ENCODE measurements at regions not wholly inside any gene's neighbourhood (a gene's known extent, or its start where the extent isn't known, plus 50 kb on each side); places are given as distances from the start of the nearest gene placed in this dataset.

DNA sequence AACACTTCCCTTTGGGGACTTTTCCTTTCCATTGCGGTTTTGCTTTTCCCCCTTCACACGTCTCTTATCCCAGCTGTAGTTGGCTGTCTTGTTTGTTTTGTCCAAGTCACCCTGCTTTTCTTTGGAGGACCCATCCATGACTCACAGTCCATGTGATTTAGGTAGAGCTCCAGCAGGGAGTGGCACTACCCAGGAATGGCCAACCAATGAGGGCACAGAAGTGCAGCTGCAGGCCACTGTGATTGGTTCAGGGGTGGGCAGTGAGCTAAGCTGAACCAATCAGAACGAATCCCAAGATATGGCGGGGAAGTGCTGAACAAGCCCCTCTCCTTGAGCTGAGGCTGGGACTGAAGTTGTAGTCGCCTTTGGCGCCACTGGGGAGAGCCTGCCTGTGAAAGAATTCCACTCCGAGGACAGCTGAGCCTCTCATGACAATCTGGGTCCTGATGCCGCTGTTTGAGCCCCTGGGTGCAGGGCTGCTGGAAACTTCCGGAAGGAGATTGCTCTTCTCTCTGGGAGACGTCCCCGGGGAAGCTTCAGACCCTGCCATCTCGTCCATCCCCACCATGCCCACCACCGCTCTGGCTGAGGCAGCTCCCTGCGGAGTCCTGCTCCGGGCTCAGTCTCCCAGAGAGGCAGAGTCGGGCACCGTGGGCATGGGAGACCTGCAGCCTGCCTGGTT, 62.9 kb upstream of the URI1 start:
- Mint-ChIP-seq H3K36me3 (no peaks in the 10 kb centered on the region), H3K4me1 (no peaks in the 10 kb centered on the region), H3K4me3 (no peak overlapping the region), H3K27me3 (ENCODE audit: low read depth in 2 of 2) (peaks cover 13 to 36% of the 10 kb centered on the region in 2 donors), H3K27ac (no peak overlapping the region), H3K9me3 (no peaks in the 10 kb centered on the region)
- Histone ChIP-seq H3K4me1 (ENCODE audit: control insufficient read depth, insufficient read depth, low read length) (peaks cover 4% of the 10 kb centered on the region), H3K27ac (ENCODE audit: low read length) (no peak overlapping the region), H3K36me3 (ENCODE audit: control insufficient read depth, insufficient read depth, low read length) (no peaks in the 10 kb centered on the region), H3K4me3 (ENCODE audit: low read length) (no peak overlapping the region), H3K27me3 (ENCODE audit: control insufficient read depth, insufficient read depth, low read length) (no peaks in the 10 kb centered on the region), H3K9me3 (ENCODE audit: control insufficient read depth, insufficient read depth, low read length) (no peaks in the 10 kb centered on the region)
- WGBS (ENCODE audit: insufficient coverage) = 81% methylated on average over 17 of the region's 17 CpGs
- intact Hi-C loops (cut with micrococcal nuclease) = loop anchor here (10.0 kb wide), 1 partner anchor 264 kb away; no protein-coding TSS in a partner anchor
- TF ChIP-seq, protein P1, sequence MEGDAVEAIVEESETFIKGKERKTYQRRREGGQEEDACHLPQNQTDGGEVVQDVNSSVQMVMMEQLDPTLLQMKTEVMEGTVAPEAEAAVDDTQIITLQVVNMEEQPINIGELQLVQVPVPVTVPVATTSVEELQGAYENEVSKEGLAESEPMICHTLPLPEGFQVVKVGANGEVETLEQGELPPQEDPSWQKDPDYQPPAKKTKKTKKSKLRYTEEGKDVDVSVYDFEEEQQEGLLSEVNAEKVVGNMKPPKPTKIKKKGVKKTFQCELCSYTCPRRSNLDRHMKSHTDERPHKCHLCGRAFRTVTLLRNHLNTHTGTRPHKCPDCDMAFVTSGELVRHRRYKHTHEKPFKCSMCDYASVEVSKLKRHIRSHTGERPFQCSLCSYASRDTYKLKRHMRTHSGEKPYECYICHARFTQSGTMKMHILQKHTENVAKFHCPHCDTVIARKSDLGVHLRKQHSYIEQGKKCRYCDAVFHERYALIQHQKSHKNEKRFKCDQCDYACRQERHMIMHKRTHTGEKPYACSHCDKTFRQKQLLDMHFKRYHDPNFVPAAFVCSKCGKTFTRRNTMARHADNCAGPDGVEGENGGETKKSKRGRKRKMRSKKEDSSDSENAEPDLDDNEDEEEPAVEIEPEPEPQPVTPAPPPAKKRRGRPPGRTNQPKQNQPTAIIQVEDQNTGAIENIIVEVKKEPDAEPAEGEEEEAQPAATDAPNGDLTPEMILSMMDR (IDR thresholded peaks at IDR 0.05) = no peak
- DNase-seq (no peak), ATAC-seq (no peak)

DNA sequence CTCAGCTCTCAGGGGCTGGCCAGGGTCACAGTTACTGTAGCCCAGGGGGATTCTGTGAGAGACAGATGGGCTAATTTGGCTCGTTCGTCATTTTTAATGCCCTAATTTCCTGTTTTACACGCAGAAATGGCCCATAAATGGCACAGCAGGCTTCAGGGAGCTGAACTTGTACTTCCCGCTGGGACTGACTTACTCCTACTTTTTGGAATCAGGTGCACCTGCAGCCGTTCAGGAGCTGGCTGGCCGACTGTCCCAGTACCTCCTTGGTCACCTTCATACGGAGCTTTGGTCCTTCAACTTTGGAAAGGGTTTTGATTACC, 62.4 kb upstream of the URI1 start:
- Histone ChIP-seq H3K4me3 (ENCODE audit: low read length) (no peak overlapping the region), H3K36me3 (ENCODE audit: control insufficient read depth, insufficient read depth, low read length) (no peaks in the 10 kb centered on the region), H3K27ac (ENCODE audit: low read length) (no peak overlapping the region), H3K27me3 (ENCODE audit: control insufficient read depth, insufficient read depth, low read length) (no peaks in the 10 kb centered on the region), H3K9me3 (ENCODE audit: control insufficient read depth, insufficient read depth, low read length) (no peaks in the 10 kb centered on the region), H3K4me1 (ENCODE audit: control insufficient read depth, insufficient read depth, low read length) (peaks cover 4% of the 10 kb centered on the region)
- DNase-seq = no peak
- no peak overlapping the region for H3K4me3 Mint-ChIP-seq
- intact Hi-C loops (cut with micrococcal nuclease) = loop anchor here (10.0 kb wide), 1 partner anchor 265 kb away; no protein-coding TSS in a partner anchor
- no peaks in the 10 kb centered on the region for H3K36me3 Mint-ChIP-seq
- H3K9me3 Mint-ChIP-seq = no peaks in the 10 kb centered on the region
- ATAC-seq = no peak
- no peak overlapping the region for H3K27ac Mint-ChIP-seq
- no peaks in the 10 kb centered on the region for H3K4me1 Mint-ChIP-seq
- peaks cover 9 to 35% of the 10 kb centered on the region in 2 donors for H3K27me3 Mint-ChIP-seq (ENCODE audit: low read depth in 2 of 2)
- TF ChIP-seq, protein P1 (IDR thresholded peaks at IDR 0.05) = no peak
- 81% methylated on average over 7 of the region's 7 CpGs for WGBS (ENCODE audit: insufficient coverage)

DNA sequence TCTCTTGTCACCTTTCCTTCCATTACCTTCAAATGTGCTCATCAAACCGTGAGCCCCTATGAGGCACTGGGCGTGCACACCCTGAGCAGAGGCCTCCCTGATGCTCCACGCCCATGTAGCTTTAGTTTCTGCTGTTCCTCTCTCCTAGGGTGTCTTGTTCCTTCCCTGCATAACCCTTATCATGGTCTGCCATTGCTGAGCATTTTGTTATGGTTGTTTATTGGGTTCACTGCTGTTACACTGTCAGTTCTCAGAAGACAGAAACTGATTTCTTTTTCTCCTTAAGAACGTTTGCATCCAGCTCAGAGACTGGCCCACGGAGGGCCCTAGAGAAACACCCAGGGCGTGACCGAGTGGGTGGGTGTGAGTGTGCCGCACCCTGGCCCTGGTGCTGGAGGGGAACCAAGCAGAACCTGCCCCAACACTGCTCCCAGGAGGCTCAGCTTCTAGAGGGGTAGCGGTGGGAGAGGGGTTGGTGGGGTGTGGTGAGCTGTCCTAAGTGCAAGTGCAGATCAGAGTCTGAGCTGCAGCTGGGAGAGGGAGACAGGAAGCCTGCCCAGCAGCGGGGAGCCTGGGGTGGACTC, 61.4 kb upstream of the URI1 start:
- no peak overlapping the region for H3K27ac ChIP-seq (ENCODE audit: low read length)
- H3K27me3 Mint-ChIP-seq (ENCODE audit: low read depth in 2 of 2) = peaks cover 5 to 27% of the 10 kb centered on the region in 2 donors
- 72% methylated on average over 10 of the region's 10 CpGs for WGBS (ENCODE audit: insufficient coverage)
- H3K27me3 ChIP-seq (ENCODE audit: control insufficient read depth, insufficient read depth, low read length) = no peaks in the 10 kb centered on the region
- H3K4me1 Mint-ChIP-seq = no peaks in the 10 kb centered on the region
- no peak overlapping the region for H3K27ac Mint-ChIP-seq
- intact Hi-C loops (cut with micrococcal nuclease) = no loop called here
- DNase-seq = no peak
- H3K9me3 ChIP-seq (ENCODE audit: control insufficient read depth, insufficient read depth, low read length) = no peaks in the 10 kb centered on the region
- no peak overlapping the region for H3K4me3 Mint-ChIP-seq
- no peaks in the 10 kb centered on the region for H3K36me3 ChIP-seq (ENCODE audit: control insufficient read depth, insufficient read depth, low read length)
- peaks cover 4% of the 10 kb centered on the region for H3K4me1 ChIP-seq (ENCODE audit: control insufficient read depth, insufficient read depth, low read length)
- no peak for ATAC-seq
- TF ChIP-seq, protein P1 (IDR thresholded peaks at IDR 0.05) = no peak
- no peaks in the 10 kb centered on the region for H3K36me3 Mint-ChIP-seq
- no peaks in the 10 kb centered on the region for H3K9me3 Mint-ChIP-seq
- no peak overlapping the region for H3K4me3 ChIP-seq (ENCODE audit: low read length)

GRCh38 chr19:29881386-29881785, 60.7 kb upstream of the URI1 start:
- Mint-ChIP-seq H3K36me3 (no peaks in the 10 kb centered on the region), H3K4me3 (no peak overlapping the region), H3K27me3 (ENCODE audit: low read depth in 2 of 2) (peaks cover 4 to 23% of the 10 kb centered on the region in 2 donors), H3K9me3 (no peaks in the 10 kb centered on the region), H3K27ac (no peak overlapping the region), H3K4me1 (no peaks in the 10 kb centered on the region)
- Histone ChIP-seq H3K4me1 (ENCODE audit: control insufficient read depth, insufficient read depth, low read length) (no peaks in the 10 kb centered on the region), H3K9me3 (ENCODE audit: control insufficient read depth, insufficient read depth, low read length) (no peaks in the 10 kb centered on the region), H3K27ac (ENCODE audit: low read length) (no peak overlapping the region), H3K36me3 (ENCODE audit: control insufficient read depth, insufficient read depth, low read length) (no peaks in the 10 kb centered on the region), H3K4me3 (ENCODE audit: low read length) (no peak overlapping the region), H3K27me3 (ENCODE audit: control insufficient read depth, insufficient read depth, low read length) (no peaks in the 10 kb centered on the region)
- TF ChIP-seq, protein P1 (IDR thresholded peaks at IDR 0.05) = no peak
- DNase-seq = no peak
- 83% methylated on average over 5 of the region's 5 CpGs for WGBS (ENCODE audit: insufficient coverage)
- ATAC-seq = no peak
- intact Hi-C loops (cut with micrococcal nuclease) = no loop called here
